ENCODE measurements at regions not wholly inside any gene's neighbourhood (a gene's known extent, or its start where the extent isn't known, plus 50 kb on each side); places are given as distances from the start of the nearest gene placed in this dataset.

GRCh38 chr3:162161595-162161994 lies 665.0 kb downstream of the OTOL1 start:
- no peak for DNase-seq (ENCODE audit: low read depth)
- TF ChIP-seq CTCF (IDR thresholded peaks at IDR 0.05; ENCODE audit: insufficient read depth, low read depth, low read length) = no peak
- no peak overlapping the region for H3K4me3 ChIP-seq (ENCODE audit: low read depth, low read length)

- no peak for TF ChIP-seq CTCF (IDR thresholded peaks at IDR 0.05; ENCODE audit: insufficient read depth, low read depth, low read length)
- DNase-seq (ENCODE audit: low read depth) = peak; percentile 16
- no peak overlapping the region for H3K4me3 ChIP-seq (ENCODE audit: low read depth, low read length)
These were observed 668.7 kb downstream of the OTOL1 start for GRCh38 chr3:162165346-162165745.

GRCh38 chr3:162166543-162166942 lies 669.9 kb downstream of the OTOL1 start:
- no peak overlapping the region for H3K4me3 ChIP-seq (ENCODE audit: low read depth, low read length)
- no peak for TF ChIP-seq CTCF (IDR thresholded peaks at IDR 0.05; ENCODE audit: insufficient read depth, low read depth, low read length)
- peak; percentile 20 for DNase-seq (ENCODE audit: low read depth)

GRCh38 chr3:162168715-162169114 lies 672.1 kb downstream of the OTOL1 start:
- DNase-seq (ENCODE audit: low read depth) = peak; percentile 14
- no peak overlapping the region for H3K4me3 ChIP-seq (ENCODE audit: low read depth, low read length)
- TF ChIP-seq CTCF (IDR thresholded peaks at IDR 0.05; ENCODE audit: insufficient read depth, low read depth, low read length) = no peak

- no peak for DNase-seq (ENCODE audit: low read depth)
These were observed 674.0 kb downstream of the OTOL1 start for GRCh38 chr3:162170581-162170980.

GRCh38 chr3:162171970-162172369 lies 675.4 kb downstream of the OTOL1 start:
- no peak overlapping the region for H3K4me3 ChIP-seq (ENCODE audit: low read depth, low read length)
- no peak for TF ChIP-seq CTCF (IDR thresholded peaks at IDR 0.05; ENCODE audit: insufficient read depth, low read depth, low read length)
- DNase-seq (ENCODE audit: low read depth) = no peak

More at GRCh38 chr3:162170581-162170980, 674.0 kb downstream of the OTOL1 start:
- no peak for TF ChIP-seq CTCF (IDR thresholded peaks at IDR 0.05; ENCODE audit: insufficient read depth, low read depth, low read length)
- H3K4me3 ChIP-seq (ENCODE audit: low read depth, low read length) = no peak overlapping the region

GRCh38 chr3:162175145-162175544 lies 678.5 kb downstream of the OTOL1 start:
- no peak overlapping the region for H3K4me3 ChIP-seq (ENCODE audit: low read depth, low read length)
- no peak for DNase-seq (ENCODE audit: low read depth)
- TF ChIP-seq CTCF (IDR thresholded peaks at IDR 0.05; ENCODE audit: insufficient read depth, low read depth, low read length) = no peak
